Stomach (tissue), 8 donors: ENCODE measurements at regions not wholly inside any gene's neighbourhood (a gene's known extent, or its start where the extent isn't known, plus 50 kb on each side); places are given as distances from the start of the nearest gene placed in this dataset.

Experiments
- DNase-seq, 2 donors: peaks; one replicate each; pipeline versions ENCODE4 v3.0.0 to v3.0.0-alpha.2; 2013 to 2019
- H3K27ac ChIP-seq, 5 donors: fragments of 200-600 bp in 4 of 5; sonication (generic) in 4 of 5; one replicate each; pipeline ENCODE4 v1.5.1; 2013 to 2019; ENCODE audit warnings: mild to moderate bottlenecking in 1 of 5, moderate library complexity in 1 of 5
- H3K27me3 ChIP-seq, 3 donors: fragments of 200-600 bp; sonication (generic); one replicate each; pipeline ENCODE4 v1.5.1; 2017 to 2019; ENCODE audit warnings: mixed run types in 1 of 3
- H3K36me3 ChIP-seq, 4 donors: fragments of 200-600 bp; sonication (generic); 1 replicate in 3 of 4; 2 replicates in 1 of 4; pipeline ENCODE4 v1.5.1; 2016 to 2019
- H3K4me1 ChIP-seq, 4 donors: fragments of 200-600 bp; sonication (generic); one replicate each; pipeline ENCODE4 v1.5.1; 2016 to 2019
- H3K4me3 ChIP-seq, 4 donors: fragments of 200-600 bp; sonication (generic) in 3 of 4; one replicate each; pipeline ENCODE4 v1.5.1; 2016 to 2019; ENCODE audit warnings: mild to moderate bottlenecking in 1 of 4
- H3K9me3 ChIP-seq, 4 donors: fragments of 200-600 bp; sonication (generic); one replicate each; pipeline ENCODE4 v1.5.1; 2016 to 2019
- CTCF ChIP-seq, 7 experiments: fragments of 450-650 bp in 4 of 7; fragments of 200-600 bp in 3 of 7; sonication (generic) in 3 of 7; IDR thresholded peaks; one replicate each; pipeline ENCODE4 v1.5.1; 2016 to 2019; ENCODE audit warnings: antibody characterized with exemption in 7 of 7, control low read depth in 2 of 7, mild to moderate bottlenecking in 1 of 7
- EP300 ChIP-seq: sonication (generic); formaldehyde crosslinking; IDR thresholded peaks from one replicate; pipeline ENCODE4 v1.6.1; 2017; ENCODE audit warnings: antibody characterized with exemption
- POLR2A ChIP-seq, 4 donors: fragments of 450-650 bp; IDR thresholded peaks; one replicate each; pipeline ENCODE4 v1.6.1; 2016; ENCODE audit warnings: antibody characterized with exemption in 4 of 4, control low read depth in 2 of 4, mild to moderate bottlenecking in 1 of 4, moderate library complexity in 1 of 4
- POLR2AphosphoS5 ChIP-seq, 3 donors: sonication (generic); formaldehyde crosslinking; IDR thresholded peaks; one replicate each; pipeline ENCODE4 v1.6.1; 2016; ENCODE audit warnings: antibody characterized with exemption in 3 of 3
- WGBS, 5 donors: extraction: QIAGEN DNeasy Blood & Tissue Kit in 3 of 5; methylation state at CpG; one replicate each; pipeline versions ENCODE4 v1.1.5 to v1.1.7; 2013 to 2018; 5-methylcytosine and 5-hydroxymethylcytosine counted together
- intact Hi-C: fragments of 100-400 bp; cut with DNase I; formaldehyde crosslinking; loops from one replicate; pipeline ENCODE4 v1.15.1; 2023; ENCODE audit warnings: low total_unique reads
- donor health status: healthy with polysubstance abuse.
- donor health status: Bipolar disorder and iron deficiency.
- donor health status: healthy.

GRCh38 chr13:63209330-63210017, 1793.8 kb upstream of the PCDH20 start:
- TF ChIP-seq EP300 (no peak), POLR2A (IDR thresholded peaks at IDR 0.05) (no peak), CTCF (IDR thresholded peaks at IDR 0.05) (no peak), POLR2AphosphoS5 (IDR thresholded peaks at IDR 0.05) (no peak)
- intact Hi-C loops, result no loop called here

GRCh38 chr13:63208826-63209225, 1793.2 kb upstream of the PCDH20 start:
- Histone ChIP-seq H3K4me3 (no peak overlapping the region), H3K9me3 (no peaks in the 10 kb centered on the region), H3K36me3 (no peaks in the 10 kb centered on the region), H3K27ac (no peak overlapping the region), H3K27me3 (no peaks in the 10 kb centered on the region), H3K4me1 (no peaks in the 10 kb centered on the region)
- intact Hi-C loops, result no loop called here
- 43 to 65% (median 52%) methylated on average over 3 of the region's 3 CpGs for WGBS, 5 donors
- TF ChIP-seq EP300 (no peak), CTCF (IDR thresholded peaks at IDR 0.05) (no peak), POLR2A (IDR thresholded peaks at IDR 0.05) (no peak), POLR2AphosphoS5 (IDR thresholded peaks at IDR 0.05) (no peak)
- no peak for DNase-seq

More at GRCh38 chr13:63209330-63210017, 1793.8 kb upstream of the PCDH20 start:
- Histone ChIP-seq H3K27me3 (no peaks in the 10 kb centered on the region), H3K9me3 (no peaks in the 10 kb centered on the region), H3K27ac (no peak overlapping the region), H3K4me1 (no peaks in the 10 kb centered on the region), H3K4me3 (no peak overlapping the region), H3K36me3 (no peaks in the 10 kb centered on the region)
- 56 to 74% (median 69%) methylated on average over 6 of the region's 6 CpGs for WGBS, 5 donors
- DNase-seq, result no peak

- Histone ChIP-seq H3K36me3 (no peaks in the 10 kb centered on the region), H3K4me1 (no peaks in the 10 kb centered on the region), H3K4me3 (no peak overlapping the region), H3K27ac (no peak overlapping the region), H3K27me3 (no peaks in the 10 kb centered on the region), H3K9me3 (no peaks in the 10 kb centered on the region)
- intact Hi-C loops, result no loop called here
- no peak for DNase-seq
- no peak for TF ChIP-seq EP300
- TF ChIP-seq POLR2AphosphoS5 (IDR thresholded peaks at IDR 0.05), result no peak
- TF ChIP-seq CTCF (IDR thresholded peaks at IDR 0.05), result no peak
- no peak for TF ChIP-seq POLR2A (IDR thresholded peaks at IDR 0.05)
- WGBS, 5 donors, result 85 to 98% (median 88%) methylated on average over 1 of the region's 1 CpG
These were observed 1790.8 kb upstream of the PCDH20 start for GRCh38 chr13:63206461-63206860.

- no peak overlapping the region for H3K4me3 ChIP-seq
- H3K4me1 ChIP-seq, result no peaks in the 10 kb centered on the region
- no peaks in the 10 kb centered on the region for H3K27me3 ChIP-seq
- H3K36me3 ChIP-seq, result no peaks in the 10 kb centered on the region
- TF ChIP-seq CTCF (IDR thresholded peaks at IDR 0.05), result no peak
- TF ChIP-seq POLR2AphosphoS5 (IDR thresholded peaks at IDR 0.05), result no peak
- TF ChIP-seq POLR2A (IDR thresholded peaks at IDR 0.05), result no peak
- no peak for TF ChIP-seq EP300
- DNase-seq, result no peak
- no peak overlapping the region for H3K27ac ChIP-seq
- WGBS, 5 donors, result 48 to 100% (median 89%) methylated on average over 1 of the region's 1 CpG
- intact Hi-C loops, result no loop called here
- no peaks in the 10 kb centered on the region for H3K9me3 ChIP-seq
These were observed 1785.8 kb upstream of the PCDH20 start for GRCh38 chr13:63201493-63201892.
